ENCODE measurements at regions not wholly inside any gene's neighbourhood (a gene's known extent, or its start where the extent isn't known, plus 50 kb on each side); places are given as distances from the start of the nearest gene placed in this dataset.
A peak's percentile ranks its signal among the peaks of the same experiment; 100 is the strongest.

- Histone ChIP-seq H3K27ac (no peak overlapping the region), H3K27me3 (no peaks in the 10 kb centered on the region), H3K9me3 (ENCODE audit: low read depth) (peaks cover 17% of the 10 kb centered on the region), H3K4me1 (no peaks in the 10 kb centered on the region), H3F3A (ENCODE audit: low read depth) (no peaks in the 10 kb centered on the region), H3K4me2 (no peak overlapping the region), H3K79me2 (ENCODE audit: low read depth) (no peaks in the 10 kb centered on the region), H3K4me3 (no peak overlapping the region), H3K36me3 (no peaks in the 10 kb centered on the region), H3K9ac (no peak overlapping the region), H4K20me1 (ENCODE audit: low read depth) (no peaks in the 10 kb centered on the region), H2AFZ (replicated peaks) (no peak overlapping the region)
- H3K9me3 Mint-ChIP-seq = peaks cover 4% of the 10 kb centered on the region
- H3K27me3 Mint-ChIP-seq (ENCODE audit: insufficient read depth, low read depth) = no peaks in the 10 kb centered on the region
- no peaks in the 10 kb centered on the region for H3K4me1 Mint-ChIP-seq
- no peak for TF ChIP-seq EZH2phosphoT487 (IDR thresholded peaks at IDR 0.05)
- TF ChIP-seq CTCF (IDR thresholded peaks at IDR 0.05) = no peak
- no peak for TF ChIP-seq EZH2 (IDR thresholded peaks at IDR 0.05)
- H3K36me3 Mint-ChIP-seq = no peaks in the 10 kb centered on the region
- no peak overlapping the region for H3K27ac Mint-ChIP-seq
- H3K4me3 Mint-ChIP-seq = no peak overlapping the region
- peak; percentile 2 for DNase-seq (ENCODE audit: low spot score)
These were observed 308.2 kb downstream of the KLHL13 start for GRCh38 chrX:117808426-117808825.

GRCh38 chrX:117803463-117803862 lies 313.1 kb downstream of the KLHL13 start:
- Mint-ChIP-seq H3K27me3 (ENCODE audit: insufficient read depth, low read depth) (no peaks in the 10 kb centered on the region), H3K36me3 (no peaks in the 10 kb centered on the region), H3K4me3 (no peak overlapping the region), H3K4me1 (no peaks in the 10 kb centered on the region), H3K27ac (no peak overlapping the region), H3K9me3 (peaks cover 4% of the 10 kb centered on the region)
- H3K27me3 ChIP-seq = no peaks in the 10 kb centered on the region
- H3K4me2 ChIP-seq = no peak overlapping the region
- H3F3A ChIP-seq (ENCODE audit: low read depth) = no peaks in the 10 kb centered on the region
- H3K4me3 ChIP-seq = no peak overlapping the region
- H4K20me1 ChIP-seq (ENCODE audit: low read depth) = no peaks in the 10 kb centered on the region
- no peak for TF ChIP-seq CTCF (IDR thresholded peaks at IDR 0.05)
- TF ChIP-seq EZH2 (IDR thresholded peaks at IDR 0.05) = no peak
- no peak for TF ChIP-seq EZH2phosphoT487 (IDR thresholded peaks at IDR 0.05)
- H3K27ac ChIP-seq = no peak overlapping the region
- H3K9me3 ChIP-seq (ENCODE audit: low read depth) = no peaks in the 10 kb centered on the region
- no peak for DNase-seq (ENCODE audit: low spot score)
- no peaks in the 10 kb centered on the region for H3K79me2 ChIP-seq (ENCODE audit: low read depth)
- H3K4me1 ChIP-seq = no peaks in the 10 kb centered on the region
- H2AFZ ChIP-seq (replicated peaks) = no peak overlapping the region
- no peak overlapping the region for H3K9ac ChIP-seq
- no peaks in the 10 kb centered on the region for H3K36me3 ChIP-seq

- Mint-ChIP-seq H3K36me3 (no peaks in the 10 kb centered on the region), H3K4me1 (no peaks in the 10 kb centered on the region), H3K4me3 (no peak overlapping the region), H3K27ac (no peak overlapping the region), H3K27me3 (ENCODE audit: insufficient read depth, low read depth) (no peaks in the 10 kb centered on the region), H3K9me3 (no peaks in the 10 kb centered on the region)
- H3K79me2 ChIP-seq (ENCODE audit: low read depth) = no peaks in the 10 kb centered on the region
- no peak overlapping the region for H2AFZ ChIP-seq (replicated peaks)
- no peaks in the 10 kb centered on the region for H3K4me1 ChIP-seq
- H3K9me3 ChIP-seq (ENCODE audit: low read depth) = peaks cover 4% of the 10 kb centered on the region
- H3K9ac ChIP-seq = no peak overlapping the region
- no peak for DNase-seq (ENCODE audit: low spot score)
- no peaks in the 10 kb centered on the region for H3K27me3 ChIP-seq
- H4K20me1 ChIP-seq (ENCODE audit: low read depth) = no peaks in the 10 kb centered on the region
- no peaks in the 10 kb centered on the region for H3K36me3 ChIP-seq
- H3K4me2 ChIP-seq = no peak overlapping the region
- TF ChIP-seq CTCF (IDR thresholded peaks at IDR 0.05) (no peak), EZH2phosphoT487 (IDR thresholded peaks at IDR 0.05) (no peak), EZH2 (IDR thresholded peaks at IDR 0.05) (no peak)
- no peak overlapping the region for H3K27ac ChIP-seq
- H3F3A ChIP-seq (ENCODE audit: low read depth) = no peaks in the 10 kb centered on the region
- H3K4me3 ChIP-seq = no peak overlapping the region
These were observed 328.3 kb downstream of the KLHL13 start for GRCh38 chrX:117788339-117788738.

Data from neural progenitor cell (in vitro differentiated cells).